ENCODE measurements at regions not wholly inside any gene's neighbourhood (a gene's known extent, or its start where the extent isn't known, plus 50 kb on each side); places are given as distances from the start of the nearest gene placed in this dataset.

DNA sequence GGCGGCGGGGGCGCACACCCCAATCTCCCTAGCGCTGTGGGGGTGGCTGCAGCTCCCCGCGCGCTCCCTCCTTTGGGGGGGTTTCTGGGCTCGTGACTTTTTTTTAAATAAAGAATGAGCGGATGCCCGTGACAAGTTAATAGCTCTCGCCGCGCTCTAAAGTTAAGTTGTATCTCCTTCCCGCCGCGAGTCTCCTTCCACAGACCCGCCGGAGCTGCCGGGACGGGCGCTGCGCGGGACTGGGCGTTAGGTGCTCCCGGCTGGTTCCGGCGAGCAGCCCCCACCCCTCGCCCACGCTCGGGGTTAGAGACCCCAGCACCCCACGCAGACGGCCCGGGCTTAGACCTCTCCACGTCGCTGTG is 82.6 kb upstream of the HMGA2 start:
- TF ChIP-seq, protein P1, sequence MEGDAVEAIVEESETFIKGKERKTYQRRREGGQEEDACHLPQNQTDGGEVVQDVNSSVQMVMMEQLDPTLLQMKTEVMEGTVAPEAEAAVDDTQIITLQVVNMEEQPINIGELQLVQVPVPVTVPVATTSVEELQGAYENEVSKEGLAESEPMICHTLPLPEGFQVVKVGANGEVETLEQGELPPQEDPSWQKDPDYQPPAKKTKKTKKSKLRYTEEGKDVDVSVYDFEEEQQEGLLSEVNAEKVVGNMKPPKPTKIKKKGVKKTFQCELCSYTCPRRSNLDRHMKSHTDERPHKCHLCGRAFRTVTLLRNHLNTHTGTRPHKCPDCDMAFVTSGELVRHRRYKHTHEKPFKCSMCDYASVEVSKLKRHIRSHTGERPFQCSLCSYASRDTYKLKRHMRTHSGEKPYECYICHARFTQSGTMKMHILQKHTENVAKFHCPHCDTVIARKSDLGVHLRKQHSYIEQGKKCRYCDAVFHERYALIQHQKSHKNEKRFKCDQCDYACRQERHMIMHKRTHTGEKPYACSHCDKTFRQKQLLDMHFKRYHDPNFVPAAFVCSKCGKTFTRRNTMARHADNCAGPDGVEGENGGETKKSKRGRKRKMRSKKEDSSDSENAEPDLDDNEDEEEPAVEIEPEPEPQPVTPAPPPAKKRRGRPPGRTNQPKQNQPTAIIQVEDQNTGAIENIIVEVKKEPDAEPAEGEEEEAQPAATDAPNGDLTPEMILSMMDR (conservative IDR thresholded peaks at IDR 0.05), result no peak
- no peak for TF ChIP-seq ZFX (IDR thresholded peaks at IDR 0.05)

Data from C4-2B (cell line).